ENCODE measurements at regions not wholly inside any gene's neighbourhood (a gene's known extent, or its start where the extent isn't known, plus 50 kb on each side); places are given as distances from the start of the nearest gene placed in this dataset.

- TF ChIP-seq PRDM2 (tag by site-specific recombination; IDR thresholded peaks at IDR 0.05; ENCODE audit: borderline replicate concordance) (no peak), ZNF23 (tag by site-specific recombination; IDR thresholded peaks at IDR 0.05; ENCODE audit: borderline replicate concordance) (no peak), ZNF148 (tag by site-specific recombination; IDR thresholded peaks at IDR 0.05; ENCODE audit: borderline replicate concordance) (no peak), ZBTB11 (tag by site-specific recombination; conservative IDR thresholded peaks at IDR 0.05; ENCODE audit: low read depth) (no peak), KLF9 (tag by site-specific recombination; IDR thresholded peaks at IDR 0.05; ENCODE audit: low read depth) (no peak), ZIC2 (tag by site-specific recombination; IDR thresholded peaks at IDR 0.05) (no peak), PRDM4 (tag by site-specific recombination; IDR thresholded peaks at IDR 0.05) (no peak), ZNF544 (tag by site-specific recombination; IDR thresholded peaks at IDR 0.05) (no peak), ZNF26 (tag by site-specific recombination; IDR thresholded peaks at IDR 0.05) (no peak)
These were observed 344.0 kb downstream of the PRR16 start (continued) for GRCh38 chr5:120808135-120808534.

- H3K9me3 ChIP-seq (ENCODE audit: control insufficient read depth, insufficient read depth, low read depth, low read length): no peaks in the 10 kb centered on the region
- H3K4me3 ChIP-seq (ENCODE audit: low read depth, low read length): no peak overlapping the region
- H3K4me1 ChIP-seq (ENCODE audit: control insufficient read depth, insufficient read depth, low read length): no peaks in the 10 kb centered on the region
- H3K27ac ChIP-seq (ENCODE audit: extremely low read depth, low read depth, low read length): no peak overlapping the region
- ChIA-PET CTCF (no interaction called here), POLR2A (no interaction called here)
- H3K36me3 ChIP-seq (ENCODE audit: control insufficient read depth in 2 of 2, insufficient read depth in 1 of 2, low read length in 2 of 2): no peaks in the 10 kb centered on the region
- no peak for TF ChIP-seq ZNF138 (tag by site-specific recombination; IDR thresholded peaks at IDR 0.05; ENCODE audit: borderline replicate concordance)
- no peak for TF ChIP-seq SP3 (tag by site-specific recombination; IDR thresholded peaks at IDR 0.05)
- TF ChIP-seq ZNF37A (tag by site-specific recombination; IDR thresholded peaks at IDR 0.05): no peak
- TF ChIP-seq ZNF433 (tag by site-specific recombination; IDR thresholded peaks at IDR 0.05; ENCODE audit: low read depth): no peak
- no peak for TF ChIP-seq GLI4 (tag by site-specific recombination; IDR thresholded peaks at IDR 0.05)
- TF ChIP-seq ZNF677 (tag by site-specific recombination; IDR thresholded peaks at IDR 0.05): no peak
- TF ChIP-seq ZBTB7A (tag by site-specific recombination; IDR thresholded peaks at IDR 0.05; ENCODE audit: low read depth): no peak
These were observed 344.5 kb downstream of the PRR16 start for GRCh38 chr5:120808606-120809005.
